Jurkat, Clone E6-1 (cell line): ENCODE measurements at regions not wholly inside any gene's neighbourhood (a gene's known extent, or its start where the extent isn't known, plus 50 kb on each side); places are given as distances from the start of the nearest gene placed in this dataset.
"Not testable (repeated sequence)": the region's sequence is repeated elsewhere in the genome, so short reads cannot be mapped to it uniquely, and the experiment has no call there.

ENCODE experiments used
- DNase-seq: peaks from one replicate; pipeline ENCODE4 v3.0.0-alpha.2; 2011; ENCODE audit warnings: low read depth, low spot score
- H3K4me3 ChIP-seq: 2 replicates; pipeline ENCODE4 v1.5.1; 2011; ENCODE audit warnings: mild to moderate bottlenecking, low read length, control low read depth, moderate library complexity

DNA sequence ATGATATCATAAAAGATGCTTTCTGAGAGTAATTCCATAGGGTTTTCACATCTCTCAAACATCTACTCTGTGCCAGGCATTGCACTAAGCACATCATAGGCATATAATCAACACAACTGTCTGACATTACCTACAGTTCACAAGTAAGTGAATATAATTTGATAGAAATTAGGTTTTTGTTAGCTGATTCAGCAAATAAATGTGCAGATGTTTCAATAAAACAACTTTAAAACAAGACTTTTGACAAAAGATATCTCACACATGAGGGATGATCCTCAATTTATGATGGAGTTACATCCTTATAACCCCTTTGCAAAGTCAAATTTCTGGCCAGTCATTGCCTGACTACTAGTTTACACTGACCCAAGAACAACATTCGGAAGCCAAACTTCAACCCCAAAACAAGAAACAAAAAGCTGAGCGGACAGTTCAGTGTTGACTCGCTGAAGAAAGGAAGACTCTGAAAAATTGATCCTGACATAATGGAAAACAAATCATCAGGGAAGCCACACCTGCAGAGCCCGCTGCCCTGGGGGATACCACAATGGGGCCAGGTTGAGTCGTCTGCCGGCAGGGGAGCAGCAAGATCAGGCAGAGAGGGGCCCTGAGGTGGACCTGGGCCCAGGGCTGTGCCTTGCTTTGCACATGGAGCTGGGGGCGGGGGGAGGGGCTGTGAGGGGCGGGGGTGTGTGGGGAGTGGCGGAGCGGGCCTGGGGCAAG, 739.2 kb upstream of the GJE1 start:
- H3K4me3 ChIP-seq = no peak overlapping the region
- DNase-seq = no peak

DNA sequence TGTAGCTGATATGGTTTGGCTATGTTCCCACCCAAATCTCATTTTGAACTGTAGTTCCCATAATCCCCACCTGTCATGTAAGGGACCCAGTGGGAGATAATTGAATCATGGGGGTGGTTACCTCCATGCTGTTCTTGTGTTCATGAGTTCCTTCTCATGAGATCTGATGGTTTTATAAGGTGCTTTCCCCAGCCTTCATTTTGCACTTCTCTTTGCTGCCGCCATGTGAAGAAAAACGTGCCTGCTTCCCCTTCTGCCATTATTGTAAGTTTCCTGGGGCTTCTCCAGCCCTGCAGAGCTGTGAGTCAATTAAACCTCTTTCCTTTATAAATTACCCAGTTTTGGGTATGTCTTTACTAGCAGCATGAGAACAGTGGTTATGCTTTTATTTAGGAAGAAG, 741.6 kb upstream of the GJE1 start:
- not testable (repeated sequence) for H3K4me3 ChIP-seq, DNase-seq

DNA sequence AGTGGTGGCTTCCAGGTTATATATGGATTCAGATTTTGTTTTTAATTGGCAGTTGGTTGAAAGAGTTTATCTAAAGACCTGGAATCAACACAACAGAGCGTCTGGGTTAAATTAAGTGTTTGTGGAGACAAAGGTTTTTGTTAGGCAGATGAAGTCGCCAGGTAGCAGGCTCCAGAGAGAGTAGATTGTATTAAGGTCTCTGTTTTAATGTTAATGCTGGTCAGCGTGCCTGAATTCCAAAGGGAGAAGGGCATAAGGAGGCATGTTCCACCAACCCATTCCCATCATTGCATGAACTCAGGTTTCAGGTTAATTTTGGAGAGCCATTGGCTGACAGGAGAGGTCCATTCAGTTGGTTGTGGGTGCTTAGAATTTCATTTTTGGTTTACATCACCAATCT, 744.1 kb upstream of the GJE1 start:
- no peak overlapping the region for H3K4me3 ChIP-seq
- no peak for DNase-seq

DNA sequence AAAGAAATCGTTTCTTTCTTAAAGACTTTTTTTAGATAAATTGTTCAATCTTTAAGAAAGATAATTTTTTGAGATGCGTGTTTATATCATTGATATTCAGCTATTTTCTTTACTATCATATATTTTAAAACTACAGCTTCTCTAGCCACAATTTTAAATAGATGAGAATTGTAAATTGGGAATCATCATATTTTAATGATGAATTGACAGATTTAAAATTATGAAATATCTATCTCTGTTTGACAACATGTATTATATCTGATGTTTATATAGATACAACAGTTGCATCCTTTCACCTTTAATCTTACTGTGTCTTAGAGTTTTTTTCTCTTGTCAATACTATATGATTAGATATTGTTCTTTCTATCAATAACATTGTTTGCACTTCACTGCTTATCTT, 762.3 kb upstream of the GJE1 start:
- DNase-seq = no peak
- no peak overlapping the region for H3K4me3 ChIP-seq

DNA sequence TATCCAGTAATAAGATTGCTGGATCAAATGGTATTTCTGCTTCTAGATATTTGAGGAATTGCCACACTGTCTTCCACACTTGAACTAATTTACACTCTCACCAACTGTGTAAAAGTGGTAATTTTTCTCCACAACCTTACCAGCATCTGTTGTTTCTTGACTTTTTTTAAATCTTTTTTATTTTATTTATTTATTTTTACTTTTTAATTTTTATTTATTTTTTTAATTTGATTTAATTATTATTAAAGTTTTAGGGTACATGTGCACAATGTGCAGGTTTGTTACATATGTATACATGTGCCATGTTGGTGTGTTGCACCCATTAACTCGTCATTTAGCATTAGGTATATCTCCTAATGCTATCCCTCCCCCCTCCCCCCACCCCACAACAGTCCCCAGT, 765.9 kb upstream of the GJE1 start:
- DNase-seq, H3K4me3 ChIP-seq: not testable (repeated sequence)

DNA sequence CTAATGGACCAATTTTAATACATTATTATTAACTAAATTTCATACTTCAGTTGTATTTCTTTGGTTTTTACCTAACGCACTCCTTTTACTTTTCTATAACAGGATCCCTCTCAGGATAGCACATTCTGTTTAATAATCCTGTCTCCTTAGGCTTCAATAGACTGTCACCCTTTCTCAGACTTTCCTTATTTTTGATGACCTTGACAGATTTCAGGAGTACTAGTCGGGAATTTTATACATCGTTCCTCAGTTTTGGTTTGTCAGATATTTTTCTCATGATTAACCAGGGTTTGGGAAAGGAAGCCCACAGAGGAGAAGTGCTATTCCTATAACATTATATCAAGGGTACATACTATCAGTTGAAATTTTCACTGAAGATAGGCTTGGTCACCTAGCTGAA, 768.0 kb upstream of the GJE1 start:
- no peak for DNase-seq
- no peak overlapping the region for H3K4me3 ChIP-seq

DNA sequence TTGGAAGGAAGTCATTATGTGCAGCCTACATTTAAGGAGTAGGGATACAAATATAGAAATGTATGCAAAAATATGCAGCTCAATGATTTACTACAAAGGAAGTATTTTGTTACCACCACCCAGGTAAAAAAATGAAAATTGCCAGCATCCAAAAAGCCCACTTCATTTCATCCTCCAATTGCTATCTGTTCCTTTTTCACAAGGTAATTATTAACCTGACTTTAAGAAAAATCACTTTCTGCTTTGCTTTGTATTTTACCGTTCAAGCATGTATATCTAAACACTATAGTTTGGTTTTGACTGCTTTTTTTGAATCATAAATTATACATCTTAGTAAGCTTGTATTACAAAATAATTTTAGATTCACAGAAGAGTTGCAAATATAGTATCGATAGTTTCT, 768.5 kb upstream of the GJE1 start:
- DNase-seq = no peak
- no peak overlapping the region for H3K4me3 ChIP-seq

DNA sequence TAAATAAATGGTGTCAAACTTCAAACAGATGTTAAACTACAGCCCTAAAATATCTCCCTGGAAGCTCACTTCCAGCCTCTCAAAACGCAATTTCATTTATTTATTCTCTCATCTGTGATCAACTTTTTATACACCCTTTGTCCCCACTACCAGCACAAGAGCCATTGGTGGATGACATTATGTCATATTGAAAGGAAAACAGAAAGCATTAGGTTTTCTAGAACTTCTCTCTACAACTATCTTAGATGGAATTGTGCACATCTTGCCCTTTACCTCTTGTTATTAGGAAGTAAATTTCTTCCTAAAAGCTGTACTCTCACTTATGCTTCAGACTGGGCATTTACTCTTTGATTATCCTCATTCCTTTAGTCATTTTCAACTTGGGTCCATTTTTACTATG, 771.2 kb upstream of the GJE1 start:
- no peak for DNase-seq

DNA sequence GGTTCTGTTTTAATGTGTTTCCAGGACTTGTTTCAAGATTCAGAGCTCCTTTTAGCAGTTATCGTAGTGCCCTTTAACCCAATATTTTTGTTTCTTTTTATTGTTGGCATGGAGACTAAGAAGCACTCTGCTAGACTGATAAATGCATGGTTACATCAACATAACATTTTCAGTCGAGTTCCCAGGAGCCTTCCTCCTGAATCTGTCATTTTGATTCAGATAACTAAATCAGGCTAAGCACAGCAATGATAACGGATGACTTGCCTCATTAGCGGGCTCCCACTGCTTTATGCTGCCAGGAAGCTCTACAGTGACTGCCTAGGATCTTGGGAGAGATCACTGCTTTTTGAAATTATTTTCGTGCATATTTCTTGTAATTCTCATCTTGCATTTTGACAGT, 772.8 kb upstream of the GJE1 start:
- H3K4me3 ChIP-seq = no peak overlapping the region
- no peak for DNase-seq

More for the DNA sequence above, 771.2 kb upstream of the GJE1 start:
- H3K4me3 ChIP-seq = no peak overlapping the region

DNA sequence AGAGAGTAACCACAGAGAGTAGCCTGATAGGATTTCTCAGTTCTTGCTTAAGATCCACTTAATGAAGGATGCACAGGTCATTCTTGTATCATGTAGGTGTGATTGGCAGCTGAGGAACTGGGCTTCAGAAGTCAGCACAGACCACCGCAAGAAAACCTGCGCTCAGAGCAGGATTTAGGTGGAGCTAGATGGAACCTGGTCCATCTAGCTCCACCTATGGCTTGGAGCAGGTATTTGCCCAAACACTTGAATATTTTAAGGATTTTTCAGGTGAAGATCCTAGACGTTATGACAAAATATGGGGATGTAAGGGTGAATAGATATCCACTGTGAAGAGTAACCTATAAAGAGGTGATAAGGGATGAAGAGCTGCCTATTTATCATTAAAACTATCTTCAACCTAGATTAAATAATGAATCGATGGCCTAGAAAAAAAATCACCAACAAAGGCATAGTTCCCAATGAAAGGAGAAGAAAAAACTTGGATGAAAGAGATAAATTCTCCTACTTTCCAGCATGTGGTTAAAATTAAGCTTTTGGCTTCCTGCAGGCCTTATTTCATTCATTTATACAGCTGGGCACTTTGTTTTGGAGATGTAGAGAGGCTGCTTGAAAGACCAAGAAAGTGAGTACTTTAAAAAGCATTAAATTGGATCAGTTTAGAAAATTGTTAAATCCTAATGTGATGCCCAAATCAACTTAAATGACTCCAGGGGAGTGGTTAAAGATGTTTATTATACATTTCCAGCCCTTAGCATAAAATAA, 778.4 kb upstream of the GJE1 start:
- no peak for DNase-seq
- H3K4me3 ChIP-seq = no peak overlapping the region

DNA sequence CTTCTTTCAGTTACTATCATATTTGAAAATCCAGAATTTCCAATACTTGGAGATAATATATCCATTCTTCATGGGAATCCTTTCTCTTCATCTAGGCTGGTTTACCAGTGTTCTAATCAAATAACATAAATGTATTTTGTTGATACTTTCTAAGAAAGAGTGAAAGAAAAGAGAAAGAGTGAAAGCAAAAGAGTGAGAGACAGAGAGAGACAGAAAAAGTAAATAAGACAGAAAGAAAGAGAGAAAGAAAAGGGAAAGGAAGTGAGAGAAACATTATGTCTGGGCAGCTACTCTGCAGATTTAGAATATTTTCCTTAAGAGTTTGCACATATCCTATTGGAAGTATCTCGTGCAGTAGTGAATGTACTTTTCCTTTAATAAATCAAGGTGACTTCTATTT, 781.0 kb upstream of the GJE1 start:
- no peak for DNase-seq
- H3K4me3 ChIP-seq = no peak overlapping the region

DNA sequence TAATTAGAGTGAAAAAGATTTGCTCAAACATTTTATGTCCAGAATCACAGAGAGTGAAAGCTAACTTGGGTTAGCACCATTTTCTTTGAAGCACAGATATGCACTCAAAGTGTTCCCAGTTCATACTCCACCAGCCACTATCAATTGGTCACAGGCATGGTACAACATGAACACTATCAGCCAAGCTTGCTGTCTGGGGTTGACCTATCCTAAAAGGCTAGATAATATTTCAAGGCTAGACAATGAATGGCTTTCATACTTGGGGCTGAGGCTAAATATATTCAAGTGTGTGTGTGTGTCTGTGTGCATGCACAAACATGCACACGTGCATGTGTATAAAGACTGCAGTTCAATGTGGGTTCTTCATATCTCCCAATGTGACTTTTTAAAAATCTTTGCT, 783.0 kb upstream of the GJE1 start:
- no peak for DNase-seq
- no peak overlapping the region for H3K4me3 ChIP-seq

DNA sequence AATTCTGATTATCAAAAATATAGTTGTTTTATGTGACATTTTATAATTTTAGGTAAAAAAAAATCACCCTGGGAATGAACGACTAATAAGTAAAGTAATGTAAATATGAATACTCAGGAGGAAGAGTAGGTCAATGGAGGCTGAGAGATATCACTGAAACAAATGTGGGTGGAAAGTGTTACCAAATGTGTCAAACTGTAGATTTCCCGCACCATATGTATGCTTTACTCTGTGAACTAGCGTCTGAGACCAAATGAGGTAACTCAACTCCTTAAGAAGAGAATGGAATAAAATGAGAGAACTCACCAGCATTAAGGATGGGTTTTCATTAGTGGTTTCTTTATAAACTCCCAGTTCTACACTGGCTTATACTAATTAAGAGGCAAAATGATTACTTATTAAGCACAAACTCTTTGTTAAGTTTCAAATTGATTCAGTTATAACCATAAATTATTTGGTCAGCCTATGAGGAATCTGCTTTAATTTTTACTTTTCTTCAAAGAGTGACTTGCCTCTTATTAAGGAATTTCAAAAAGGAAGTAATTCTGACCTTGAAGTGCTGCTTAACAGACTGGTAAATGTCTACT, 784.7 kb upstream of the GJE1 start:
- H3K4me3 ChIP-seq = no peak overlapping the region
- DNase-seq = no peak

DNA sequence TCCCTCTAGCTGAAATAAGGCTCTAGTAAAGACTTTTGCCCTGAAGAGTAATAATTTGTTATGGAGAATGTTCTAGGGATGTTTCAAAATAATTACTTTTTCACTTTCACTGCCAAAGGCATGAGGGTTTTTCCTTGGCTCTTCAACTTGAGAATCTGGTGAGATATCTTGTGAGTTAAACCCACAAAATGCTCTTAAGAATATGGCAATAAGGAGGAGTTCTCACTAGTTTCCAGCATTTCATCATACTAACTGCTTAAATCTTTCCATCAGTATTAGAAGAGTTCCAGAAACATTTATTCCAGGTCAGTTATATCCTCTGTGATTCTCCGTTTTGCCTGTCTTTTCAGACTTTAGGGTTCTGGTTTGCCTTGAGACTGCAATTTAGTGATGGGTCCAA, 785.6 kb upstream of the GJE1 start:
- H3K4me3 ChIP-seq = no peak overlapping the region
- no peak for DNase-seq

DNA sequence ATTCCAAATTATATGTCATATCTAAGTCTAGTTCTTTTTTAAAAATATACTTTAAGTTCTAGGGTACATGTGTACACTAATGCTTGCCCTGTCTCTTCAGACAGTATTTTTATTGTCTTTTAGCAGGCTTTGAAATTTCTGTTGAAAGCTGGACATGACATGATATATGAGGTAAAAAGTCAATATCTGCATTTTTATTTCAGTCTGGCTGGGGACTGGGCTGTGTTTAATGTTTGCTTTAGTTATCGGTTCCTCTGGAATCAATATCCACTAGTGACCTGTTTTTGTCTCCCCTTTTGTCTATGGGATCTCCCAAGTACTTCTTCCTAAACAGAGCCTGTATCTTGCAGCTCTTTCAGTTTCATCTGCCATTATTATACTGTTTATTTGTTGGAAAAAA, 786.2 kb upstream of the GJE1 start:
- DNase-seq = no peak

DNA sequence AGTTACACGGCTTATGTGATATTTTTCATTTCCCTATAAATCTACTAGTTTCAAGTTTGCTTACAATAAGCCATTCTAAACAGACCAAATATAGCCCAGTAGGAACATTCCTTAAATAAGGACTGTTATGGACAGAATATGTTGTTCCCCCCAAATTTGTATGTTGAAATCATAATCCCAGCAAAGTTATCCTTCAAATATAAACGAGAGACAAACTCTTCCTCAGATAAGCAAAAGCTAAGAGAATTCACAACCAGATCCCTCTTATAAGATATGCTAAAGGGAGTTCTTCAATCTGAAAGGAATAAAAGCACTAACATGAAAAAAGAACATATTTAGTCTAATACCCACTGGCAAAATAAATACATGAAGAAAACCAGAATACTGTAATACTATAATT, 795.5 kb upstream of the GJE1 start:
- no peak overlapping the region for H3K4me3 ChIP-seq
- DNase-seq = no peak

More for the DNA sequence above, 786.2 kb upstream of the GJE1 start:
- H3K4me3 ChIP-seq = no peak overlapping the region

DNA sequence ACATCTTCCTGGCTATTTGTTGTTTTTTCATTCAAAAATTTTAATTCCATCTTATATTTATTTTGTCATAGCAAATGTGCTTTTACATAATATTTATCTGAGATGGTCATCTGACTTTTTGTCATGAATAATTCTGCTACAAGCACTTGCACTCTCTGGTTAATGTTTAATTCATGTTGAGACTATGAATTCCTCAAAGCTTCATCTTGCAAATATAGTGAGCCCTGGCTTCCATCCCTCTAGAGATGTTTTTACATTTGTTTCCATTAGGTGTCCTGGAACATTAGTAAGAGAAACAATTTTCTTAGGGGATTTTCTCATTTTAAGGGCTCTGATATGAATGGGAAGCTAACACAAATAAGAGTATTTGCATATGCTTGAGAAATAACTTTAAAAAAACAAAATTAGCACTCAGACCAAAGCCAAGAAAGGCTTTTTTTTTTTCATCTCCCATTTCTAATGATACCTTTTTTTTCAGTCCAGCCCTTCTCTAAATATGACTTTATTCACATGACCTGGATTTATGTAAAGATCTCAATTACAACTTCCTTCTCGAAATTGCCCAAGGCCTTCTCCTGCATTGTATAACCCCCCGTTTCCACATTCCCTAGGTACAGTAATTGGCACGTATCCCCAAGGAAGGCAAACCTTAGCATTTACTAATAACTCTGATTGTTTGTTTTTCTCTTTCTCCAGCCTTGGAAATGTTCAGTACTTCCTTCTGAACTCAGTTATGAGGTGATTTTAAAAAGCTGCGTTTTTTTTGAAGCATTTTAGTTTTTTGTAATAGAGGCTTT, 797.0 kb upstream of the GJE1 start:
- DNase-seq = no peak
- H3K4me3 ChIP-seq = no peak overlapping the region

DNA sequence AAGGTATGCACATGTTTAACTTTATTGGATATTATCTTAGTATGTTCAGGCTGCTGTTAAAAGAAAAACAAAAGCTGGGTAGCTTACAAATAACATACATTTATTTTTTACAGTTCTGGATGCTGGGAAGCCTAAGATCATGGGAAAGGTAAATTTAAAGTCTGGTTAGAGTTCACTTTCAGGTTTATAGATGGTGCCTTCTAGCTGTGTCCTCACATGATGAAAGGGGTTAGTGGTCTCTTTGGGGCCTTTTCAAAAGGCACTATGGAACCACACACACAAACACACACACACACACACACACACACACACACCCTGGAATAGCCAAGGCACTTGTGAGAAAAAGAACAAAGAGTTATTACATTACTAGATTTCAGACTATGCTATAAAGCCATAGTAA, 805.8 kb upstream of the GJE1 start:
- no peak for DNase-seq
- H3K4me3 ChIP-seq = no peak overlapping the region

DNA sequence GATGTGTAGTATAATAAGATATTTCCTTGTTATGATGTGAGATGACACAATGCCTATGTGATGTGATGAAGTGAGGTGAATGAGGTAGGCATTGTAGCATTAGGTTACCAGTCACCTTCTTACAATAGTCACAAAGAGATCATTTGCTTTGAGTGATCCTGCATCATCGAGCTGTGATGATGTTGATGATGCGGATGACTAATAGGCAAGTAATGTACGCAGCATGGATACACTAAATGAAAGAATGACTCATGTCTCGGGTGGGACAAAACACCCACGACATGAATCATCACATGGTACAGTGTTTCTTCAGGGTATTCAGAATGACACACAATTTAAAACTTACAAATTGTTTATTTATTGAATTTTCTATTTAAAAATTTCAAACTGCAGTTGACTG, 806.3 kb upstream of the GJE1 start:
- no peak for DNase-seq

More for the DNA sequence above, 806.3 kb upstream of the GJE1 start:
- no peak overlapping the region for H3K4me3 ChIP-seq
